ENCODE measurements at regions not wholly inside any gene's neighbourhood (a gene's known extent, or its start where the extent isn't known, plus 50 kb on each side); places are given as distances from the start of the nearest gene placed in this dataset.

- Histone ChIP-seq H4K91ac (replicated peaks; ENCODE audit: insufficient read length, low read length) (no peak overlapping the region), H2AK5ac (ENCODE audit: low read depth, low read length) (no peak overlapping the region), H3K23ac (ENCODE audit: insufficient read length) (no peak overlapping the region), H3K27ac (ENCODE audit: low read depth, low read length) (no peak overlapping the region), H3K36me3 (ENCODE audit: control insufficient read depth in 2 of 4, insufficient read depth in 4 of 4, low read length in 3 of 4) (no peaks in the 10 kb centered on the region), H3K4me1 (replicated peaks in 1 of 4; ENCODE audit: control insufficient read depth in 3 of 4, insufficient read depth in 4 of 4, low read length in 3 of 4) (peaks cover 0 to 4% (median 2%) of the 10 kb centered on the region in 4 experiments; a peak in 2 of 7 replicates), H3K23me2 (ENCODE audit: low read depth, low read length) (no peaks in the 10 kb centered on the region), H3K9ac (replicated peaks in 1 of 4; ENCODE audit: extremely low read depth in 1 of 4, low read depth in 3 of 4, low read length in 3 of 4) (no peak overlapping the region), H4K20me1 (replicated peaks in 1 of 2; ENCODE audit: control insufficient read depth in 1 of 2, insufficient read depth in 2 of 2, low read length in 2 of 2) (no peaks in the 10 kb centered on the region), H2BK5ac (ENCODE audit: low read depth, low read length) (no peak overlapping the region), H3K18ac (ENCODE audit: extremely low read depth, low read length) (no peak overlapping the region), H2BK12ac (ENCODE audit: low read depth, low read length) (no peak overlapping the region), H2AFZ (ENCODE audit: low read length) (no peak overlapping the region), H3K4me3 (ENCODE audit: extremely low read depth in 1 of 4, insufficient read depth in 2 of 4, low read depth in 3 of 4, low read length in 4 of 4) (no peak overlapping the region), H3K4ac (replicated peaks; ENCODE audit: insufficient read length, low read depth, low read length) (no peak overlapping the region), H3K4me2 (ENCODE audit: insufficient read depth in 1 of 2, low read depth in 2 of 2, low read length in 2 of 2) (no peak overlapping the region), H3K56ac (replicated peaks; ENCODE audit: insufficient read length, low read depth, low read length) (no peak overlapping the region), H3K27me3 (replicated peaks in 1 of 4; ENCODE audit: control insufficient read depth in 3 of 4, extremely low read depth in 1 of 4, insufficient read depth in 3 of 4, low read length in 3 of 4) (no peaks in the 10 kb centered on the region), H2BK20ac (ENCODE audit: low read length) (no peak overlapping the region), H3K14ac (ENCODE audit: insufficient read length) (no peak overlapping the region), H3K9me3 (ENCODE audit: insufficient read depth in 2 of 2, low read depth in 1 of 2, low read length in 1 of 2) (no peaks in the 10 kb centered on the region; a peak in 1 of 4 replicates), H3K79me2 (ENCODE audit: control insufficient read depth in 1 of 2, insufficient read depth in 2 of 2, low read length in 2 of 2) (no peaks in the 10 kb centered on the region), H3K79me1 (ENCODE audit: low read depth, low read length) (no peaks in the 10 kb centered on the region), H4K5ac (ENCODE audit: insufficient read length, low read depth, low read length) (no peak overlapping the region), H2BK15ac (ENCODE audit: low read length) (no peak overlapping the region), H2BK120ac (replicated peaks; ENCODE audit: low read depth, low read length) (no peak overlapping the region), H4K8ac (ENCODE audit: extremely low read depth, insufficient read depth, low read length) (no peak overlapping the region)
- WGBS, 2 experiments (ENCODE audit: extremely low coverage in 1 of 2, insufficient coverage in 1 of 2, insufficient read length in 1 of 2, insufficient replicate concordance in 2 of 2, low coverage in 1 of 2, low lambda C conversion rate in 2 of 2, missing lambda C conversion rate in 1 of 2), result 92% methylated on average over 3 of the region's 3 CpGs; no CpG with 5 or more reads in 1 of the 2 experiments
- no peak for DNase-seq (ENCODE audit: low read depth in 1 of 2, low spot score in 2 of 2)
- ChIA-PET CTCF (ENCODE audit: partially characterized antibody) (interaction anchor here (1.2 to 1.4 kb wide), 2 partner anchors 9 to 31 kb away, joined by 3 to 6 read pairs; no protein-coding TSS in a partner anchor), POLR2A (ENCODE audit: partially characterized antibody) (no interaction called here)
- FAIRE-seq, result no peak
- TF ChIP-seq BCL11A (IDR thresholded peaks at IDR 0.05; ENCODE audit: low read depth in 2 of 2, low read length in 2 of 2) (no peak), SRF (IDR thresholded peaks at IDR 0.05; ENCODE audit: low read depth, low read length) (no peak), RAD21 (IDR thresholded peaks at IDR 0.05 in 1 of 2, conservative IDR thresholded peaks at IDR 0.05 in 1 of 2; ENCODE audit: low read depth in 2 of 2, low read length in 2 of 2) (no peak), SP1 (IDR thresholded peaks at IDR 0.05; ENCODE audit: low read depth, low read length) (no peak), CEBPB (IDR thresholded peaks at IDR 0.05; ENCODE audit: low read depth, low read length) (no peak), CBX8 (IDR thresholded peaks at IDR 0.05; ENCODE audit: borderline replicate concordance, low read depth, low read length) (no peak)
- TF ChIP-seq, protein P1, sequence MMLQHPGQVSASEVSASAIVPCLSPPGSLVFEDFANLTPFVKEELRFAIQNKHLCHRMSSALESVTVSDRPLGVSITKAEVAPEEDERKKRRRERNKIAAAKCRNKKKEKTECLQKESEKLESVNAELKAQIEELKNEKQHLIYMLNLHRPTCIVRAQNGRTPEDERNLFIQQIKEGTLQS (IDR thresholded peaks at IDR 0.05; ENCODE audit: insufficient read depth, low read depth, low read length), result no peak
These were observed 247.5 kb upstream of the RPS23 start for GRCh38 chr5:82525626-82526025.

All from H1 (cell line).